Vagina (tissue), 2 donors: ENCODE measurements at regions not wholly inside any gene's neighbourhood (a gene's known extent, or its start where the extent isn't known, plus 50 kb on each side); places are given as distances from the start of the nearest gene placed in this dataset.

Experiments used
- POLR2A ChIP-seq, 2 donors: fragments of 450-650 bp; IDR thresholded peaks; one replicate each; pipeline ENCODE4 v1.6.1; 2017; ENCODE audit warnings: antibody characterized with exemption in 2 of 2, mild to moderate bottlenecking in 2 of 2, moderate library complexity in 2 of 2
- POLR2AphosphoS5 ChIP-seq, 2 donors: sonication (generic); formaldehyde crosslinking; IDR thresholded peaks; one replicate each; pipeline ENCODE4 v1.9.0; 2017; ENCODE audit warnings: antibody characterized with exemption in 2 of 2, mild to moderate bottlenecking in 2 of 2, low read depth in 1 of 2; ENCODE audit not compliant: insufficient read depth in 1 of 2
- TF ChIP-seq, protein P1 (sequence below), 3 experiments: fragments of 450-650 bp in 2 of 3; fragments of 200-600 bp in 1 of 3; sonication (generic) in 1 of 3; IDR thresholded peaks; one replicate each; pipeline ENCODE4 v1.5.1; 2017 to 2019; ENCODE audit warnings: antibody characterized with exemption in 3 of 3, mild to moderate bottlenecking in 2 of 3, moderate library complexity in 2 of 3

DNA sequence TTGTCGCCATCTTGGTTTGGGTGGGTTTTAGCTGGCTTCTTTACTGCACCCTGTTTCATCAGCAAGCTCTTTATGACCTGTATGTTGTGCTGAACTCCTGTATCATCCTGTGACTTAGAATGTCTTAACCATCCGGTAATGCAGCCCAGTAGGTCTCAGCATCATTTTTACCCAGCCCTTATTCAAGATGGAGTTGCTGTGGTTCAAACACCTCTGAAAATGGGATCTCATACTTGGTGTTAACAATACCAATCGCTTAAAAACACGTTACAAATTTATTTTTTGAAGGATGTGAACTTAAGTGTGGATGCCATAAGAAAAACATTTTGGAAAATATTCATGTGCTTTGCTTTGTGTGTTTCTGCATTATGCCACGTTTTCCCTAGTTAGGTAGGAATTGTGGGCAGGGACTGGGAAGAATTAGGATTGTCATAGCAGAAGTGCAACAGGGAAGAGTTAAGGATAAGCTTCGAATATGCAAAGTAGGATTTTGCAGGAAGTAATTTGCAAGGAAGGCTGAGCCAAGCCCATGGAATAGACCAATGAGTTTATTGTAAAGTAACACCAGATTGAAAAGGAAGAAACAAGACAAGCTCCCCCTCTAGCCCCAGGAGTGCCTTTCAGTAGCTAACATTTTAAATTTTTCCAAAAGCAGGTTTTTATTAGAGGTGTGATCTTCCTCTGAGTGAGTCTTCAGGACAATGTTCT lies 56.4 kb downstream of the PRR15 start:
- TF ChIP-seq POLR2AphosphoS5 (IDR thresholded peaks at IDR 0.05; ENCODE audit: insufficient read depth in 1 of 2, low read depth in 1 of 2) (no peak), POLR2A (IDR thresholded peaks at IDR 0.05) (no peak)
- TF ChIP-seq, protein P1, sequence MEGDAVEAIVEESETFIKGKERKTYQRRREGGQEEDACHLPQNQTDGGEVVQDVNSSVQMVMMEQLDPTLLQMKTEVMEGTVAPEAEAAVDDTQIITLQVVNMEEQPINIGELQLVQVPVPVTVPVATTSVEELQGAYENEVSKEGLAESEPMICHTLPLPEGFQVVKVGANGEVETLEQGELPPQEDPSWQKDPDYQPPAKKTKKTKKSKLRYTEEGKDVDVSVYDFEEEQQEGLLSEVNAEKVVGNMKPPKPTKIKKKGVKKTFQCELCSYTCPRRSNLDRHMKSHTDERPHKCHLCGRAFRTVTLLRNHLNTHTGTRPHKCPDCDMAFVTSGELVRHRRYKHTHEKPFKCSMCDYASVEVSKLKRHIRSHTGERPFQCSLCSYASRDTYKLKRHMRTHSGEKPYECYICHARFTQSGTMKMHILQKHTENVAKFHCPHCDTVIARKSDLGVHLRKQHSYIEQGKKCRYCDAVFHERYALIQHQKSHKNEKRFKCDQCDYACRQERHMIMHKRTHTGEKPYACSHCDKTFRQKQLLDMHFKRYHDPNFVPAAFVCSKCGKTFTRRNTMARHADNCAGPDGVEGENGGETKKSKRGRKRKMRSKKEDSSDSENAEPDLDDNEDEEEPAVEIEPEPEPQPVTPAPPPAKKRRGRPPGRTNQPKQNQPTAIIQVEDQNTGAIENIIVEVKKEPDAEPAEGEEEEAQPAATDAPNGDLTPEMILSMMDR (IDR thresholded peaks at IDR 0.05) = no peak
